ENCODE measurements at regions not wholly inside any gene's neighbourhood (a gene's known extent, or its start where the extent isn't known, plus 50 kb on each side); places are given as distances from the start of the nearest gene placed in this dataset.

DNA sequence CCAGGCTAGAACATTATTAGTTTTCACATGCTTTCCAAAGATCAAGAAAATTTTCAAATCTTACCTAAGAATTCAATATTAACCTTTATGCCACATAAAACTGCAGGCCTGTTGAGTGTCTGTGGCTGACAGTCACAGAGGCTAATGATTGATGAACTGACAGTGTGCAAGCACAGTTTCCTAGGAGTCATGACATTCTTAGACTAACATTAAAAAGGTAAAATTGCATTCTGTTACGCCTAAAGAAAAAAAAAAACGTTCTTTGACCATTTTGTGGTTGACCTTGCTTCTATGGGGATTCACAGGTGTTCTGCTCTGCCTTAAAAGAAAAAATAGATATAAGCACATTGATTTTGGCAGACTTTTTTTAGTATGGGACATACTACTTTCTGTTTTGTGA, 1776.2 kb downstream of the PCDH9 start:
- H3K36me3 ChIP-seq (ENCODE audit: control insufficient read depth, insufficient read depth, low read length) = no peaks in the 10 kb centered on the region
- FAIRE-seq (no peak), DNase-seq (ENCODE audit: low read depth) (no peak)
- no peaks in the 10 kb centered on the region for H3K27me3 ChIP-seq (ENCODE audit: control insufficient read depth, insufficient read depth, low read length)
- TF ChIP-seq, protein P1, sequence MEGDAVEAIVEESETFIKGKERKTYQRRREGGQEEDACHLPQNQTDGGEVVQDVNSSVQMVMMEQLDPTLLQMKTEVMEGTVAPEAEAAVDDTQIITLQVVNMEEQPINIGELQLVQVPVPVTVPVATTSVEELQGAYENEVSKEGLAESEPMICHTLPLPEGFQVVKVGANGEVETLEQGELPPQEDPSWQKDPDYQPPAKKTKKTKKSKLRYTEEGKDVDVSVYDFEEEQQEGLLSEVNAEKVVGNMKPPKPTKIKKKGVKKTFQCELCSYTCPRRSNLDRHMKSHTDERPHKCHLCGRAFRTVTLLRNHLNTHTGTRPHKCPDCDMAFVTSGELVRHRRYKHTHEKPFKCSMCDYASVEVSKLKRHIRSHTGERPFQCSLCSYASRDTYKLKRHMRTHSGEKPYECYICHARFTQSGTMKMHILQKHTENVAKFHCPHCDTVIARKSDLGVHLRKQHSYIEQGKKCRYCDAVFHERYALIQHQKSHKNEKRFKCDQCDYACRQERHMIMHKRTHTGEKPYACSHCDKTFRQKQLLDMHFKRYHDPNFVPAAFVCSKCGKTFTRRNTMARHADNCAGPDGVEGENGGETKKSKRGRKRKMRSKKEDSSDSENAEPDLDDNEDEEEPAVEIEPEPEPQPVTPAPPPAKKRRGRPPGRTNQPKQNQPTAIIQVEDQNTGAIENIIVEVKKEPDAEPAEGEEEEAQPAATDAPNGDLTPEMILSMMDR (IDR thresholded peaks at IDR 0.05; ENCODE audit: insufficient read depth, low read length, severe bottlenecking) = no peak
- H3K4me3 ChIP-seq (ENCODE audit: low read depth, low read length) = no peak overlapping the region

GRCh38 chr13:65445340-65445739, 1784.8 kb downstream of the PCDH9 start:
- Histone ChIP-seq H3K27me3 (ENCODE audit: control insufficient read depth, insufficient read depth, low read length) (no peaks in the 10 kb centered on the region), H3K4me3 (ENCODE audit: low read depth, low read length) (no peak overlapping the region), H3K36me3 (ENCODE audit: control insufficient read depth, insufficient read depth, low read length) (no peaks in the 10 kb centered on the region)
- no peak for FAIRE-seq
- TF ChIP-seq, protein P1 (IDR thresholded peaks at IDR 0.05; ENCODE audit: insufficient read depth, low read length, severe bottlenecking) = no peak
- DNase-seq (ENCODE audit: low read depth) = no peak

DNA sequence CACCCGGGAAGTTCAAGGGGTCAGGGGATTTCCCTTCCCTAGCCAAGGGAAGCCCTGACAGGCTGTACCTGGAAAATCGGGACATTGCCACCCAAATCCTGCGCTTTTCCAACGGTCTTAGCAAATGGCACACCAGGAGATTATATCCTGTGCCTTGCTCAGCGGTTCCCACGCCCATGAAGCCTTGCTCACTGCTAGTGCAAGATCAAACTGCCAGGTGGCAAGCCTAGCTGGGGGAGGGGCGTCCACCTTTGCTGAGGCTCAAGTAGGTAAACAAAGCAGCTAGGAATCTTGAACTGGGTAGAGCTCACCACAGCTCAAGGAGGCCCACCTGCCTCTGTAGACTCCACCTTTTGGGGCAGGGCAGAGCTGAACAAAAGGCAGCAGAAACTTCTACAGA, 1794.5 kb downstream of the PCDH9 start:
- FAIRE-seq (no peak), DNase-seq (ENCODE audit: low read depth) (no peak)
- TF ChIP-seq, protein P1 (IDR thresholded peaks at IDR 0.05; ENCODE audit: insufficient read depth, low read length, severe bottlenecking) = no peak
- no peaks in the 10 kb centered on the region for H3K36me3 ChIP-seq (ENCODE audit: control insufficient read depth, insufficient read depth, low read length)
- H3K27me3 ChIP-seq (ENCODE audit: control insufficient read depth, insufficient read depth, low read length) = no peaks in the 10 kb centered on the region
- H3K4me3 ChIP-seq (ENCODE audit: low read depth, low read length) = no peak overlapping the region

GRCh38 chr13:65417953-65418352, 1812.2 kb downstream of the PCDH9 start:
- TF ChIP-seq, protein P1 (IDR thresholded peaks at IDR 0.05; ENCODE audit: insufficient read depth, low read length, severe bottlenecking) = no peak
- FAIRE-seq (no peak), DNase-seq (ENCODE audit: low read depth) (no peak)
- Histone ChIP-seq H3K4me3 (ENCODE audit: low read depth, low read length) (no peak overlapping the region), H3K27me3 (ENCODE audit: control insufficient read depth, insufficient read depth, low read length) (no peaks in the 10 kb centered on the region), H3K36me3 (ENCODE audit: control insufficient read depth, insufficient read depth, low read length) (no peaks in the 10 kb centered on the region)

DNA sequence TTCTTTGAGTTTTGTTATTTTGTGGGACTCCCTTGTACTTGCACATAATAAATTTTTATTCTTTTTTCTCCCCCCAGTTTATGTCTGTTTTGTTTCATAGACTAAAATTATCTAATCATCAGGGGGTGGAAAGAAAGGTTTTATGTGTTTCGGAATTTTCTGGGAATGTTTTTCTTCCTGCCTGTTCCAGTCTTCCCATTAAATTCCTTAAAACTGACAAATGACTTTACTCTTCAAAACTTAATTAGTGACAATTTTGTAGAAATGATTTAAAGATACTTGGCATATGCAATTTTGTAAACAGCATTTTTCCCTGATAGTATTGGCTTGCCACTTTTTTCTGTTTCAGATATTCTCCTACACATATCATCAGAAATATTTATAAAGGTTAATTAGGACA, 1813.4 kb downstream of the PCDH9 start:
- TF ChIP-seq, protein P1 (IDR thresholded peaks at IDR 0.05; ENCODE audit: insufficient read depth, low read length, severe bottlenecking) = no peak
- FAIRE-seq (no peak), DNase-seq (ENCODE audit: low read depth) (no peak)
- no peaks in the 10 kb centered on the region for H3K36me3 ChIP-seq (ENCODE audit: control insufficient read depth, insufficient read depth, low read length)
- no peak overlapping the region for H3K4me3 ChIP-seq (ENCODE audit: low read depth, low read length)
- H3K27me3 ChIP-seq (ENCODE audit: control insufficient read depth, insufficient read depth, low read length) = no peaks in the 10 kb centered on the region

DNA sequence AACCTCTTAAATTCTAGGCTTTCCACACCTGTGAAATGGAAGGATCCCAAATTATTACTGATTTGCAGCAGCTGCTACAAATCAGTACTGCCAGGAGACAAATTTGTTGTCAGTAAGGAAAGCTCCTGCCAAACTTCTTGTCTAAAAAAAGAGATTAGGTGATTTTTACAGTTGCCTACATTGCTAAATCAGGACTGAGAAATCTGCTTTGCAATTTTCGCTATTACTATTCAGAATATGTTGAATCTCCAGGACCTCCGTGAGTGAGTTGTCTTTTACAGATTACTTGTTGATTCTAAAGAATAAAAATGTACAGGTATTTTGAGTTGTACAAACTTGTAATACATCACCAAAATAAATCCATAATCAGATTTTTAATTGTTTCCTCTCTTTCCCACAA, 1815.9 kb downstream of the PCDH9 start:
- no peaks in the 10 kb centered on the region for H3K36me3 ChIP-seq (ENCODE audit: control insufficient read depth, insufficient read depth, low read length)
- no peak for FAIRE-seq
- no peak for DNase-seq (ENCODE audit: low read depth)
- TF ChIP-seq, protein P1 (IDR thresholded peaks at IDR 0.05; ENCODE audit: insufficient read depth, low read length, severe bottlenecking) = no peak
- H3K4me3 ChIP-seq (ENCODE audit: low read depth, low read length) = no peak overlapping the region
- no peaks in the 10 kb centered on the region for H3K27me3 ChIP-seq (ENCODE audit: control insufficient read depth, insufficient read depth, low read length)
